CD4-positive, CD25-positive, alpha-beta regulatory T cell (primary cell): ENCODE measurements at regions not wholly inside any gene's neighbourhood (a gene's known extent, or its start where the extent isn't known, plus 50 kb on each side); places are given as distances from the start of the nearest gene placed in this dataset.
"Not testable (repeated sequence)": the region's sequence is repeated elsewhere in the genome, so short reads cannot be mapped to it uniquely, and the experiment has no call there.

Experiments used
- ATAC-seq, 2 donors: fragments of 150-1000 bp; cut with Tn5 transposase; one replicate each; pipeline ENCODE4 v1.10.0; 2021; ENCODE audit warnings: low read depth in 2 of 2, moderate number of reproducible peaks in 2 of 2, moderate library complexity in 1 of 2
- DNase-seq, 3 donors: peaks; one replicate each; pipeline versions ENCODE4 v3.0.0 to v3.0.0-alpha.2; 2012 to 2022; ENCODE audit warnings: mixed read lengths in 1 of 3
- H3K27ac ChIP-seq: one replicate; pipeline ENCODE4 v1.7.0; 2013; ENCODE audit warnings: mild to moderate bottlenecking, low read length; ENCODE audit not compliant: insufficient read depth, poor library complexity, severe bottlenecking
- H3K27me3 ChIP-seq: one replicate; pipeline ENCODE4 v1.7.0; 2013; ENCODE audit warnings: low read length; ENCODE audit not compliant: control insufficient read depth, insufficient read depth
- H3K36me3 ChIP-seq: one replicate; pipeline ENCODE4 v1.7.0; 2013; ENCODE audit warnings: mild to moderate bottlenecking, low read length, moderate library complexity; ENCODE audit not compliant: control insufficient read depth, insufficient read depth
- H3K4me1 ChIP-seq: 2 replicates; pipeline ENCODE4 v1.7.0; 2013; ENCODE audit warnings: mild to moderate bottlenecking, low read length; ENCODE audit not compliant: insufficient read depth, control insufficient read depth, poor library complexity, severe bottlenecking
- H3K4me3 ChIP-seq: one replicate; pipeline ENCODE4 v1.7.0; 2013; ENCODE audit warnings: low read depth, mild to moderate bottlenecking, low read length, moderate library complexity
- H3K9me3 ChIP-seq, 2 experiments: 1 replicate in 1 of 2; 2 replicates in 1 of 2; pipeline ENCODE4 v1.7.0; 2013; ENCODE audit warnings: low read length in 2 of 2, mild to moderate bottlenecking in 1 of 2, moderate library complexity in 1 of 2; ENCODE audit not compliant: control insufficient read depth in 2 of 2
- H3K27ac Mint-ChIP-seq, 3 donors: one replicate each; pipeline ENCODE4 v1.8.0; 2020 to 2022; ENCODE audit warnings: mild to moderate bottlenecking in 3 of 3, mixed read lengths in 3 of 3, moderate library complexity in 2 of 3
- H3K27me3 Mint-ChIP-seq: one replicate; pipeline ENCODE4 v1.8.0; 2022; ENCODE audit warnings: mild to moderate bottlenecking, mixed read lengths
- H3K36me3 Mint-ChIP-seq: one replicate; pipeline ENCODE4 v1.8.0; 2020; ENCODE audit warnings: mixed read lengths
- H3K4me1 Mint-ChIP-seq, 4 donors: one replicate each; pipeline ENCODE4 v1.8.0; 2020 to 2022; ENCODE audit warnings: mixed read lengths in 4 of 4, mild to moderate bottlenecking in 1 of 4
- H3K4me3 Mint-ChIP-seq, 4 donors: one replicate each; pipeline ENCODE4 v1.8.0; 2020 to 2022; ENCODE audit warnings: mild to moderate bottlenecking in 4 of 4, mixed read lengths in 4 of 4, moderate library complexity in 3 of 4
- H3K9me3 Mint-ChIP-seq, 7 donors: one replicate each; pipeline ENCODE4 v1.8.0; 2020 to 2022; ENCODE audit warnings: mixed read lengths in 7 of 7, mild to moderate bottlenecking in 3 of 7, moderate library complexity in 2 of 7

DNA sequence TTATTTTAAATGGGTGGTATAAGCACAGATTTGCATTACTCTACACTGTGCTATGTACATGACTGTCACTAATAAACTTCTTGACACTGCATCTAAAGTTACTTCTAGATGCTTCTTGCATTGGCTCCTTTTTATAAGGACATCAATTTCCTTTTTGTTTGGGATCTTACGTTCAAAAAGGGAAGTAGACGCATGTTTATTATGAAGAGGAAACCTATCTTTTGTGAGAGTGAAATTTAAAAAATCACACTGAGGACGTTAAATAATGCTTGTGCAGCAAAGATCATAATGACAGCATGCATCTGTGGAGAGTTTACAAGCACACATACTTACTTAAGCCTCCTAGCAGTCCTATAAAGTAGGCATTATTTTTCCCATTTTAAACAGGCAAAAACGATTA lies 479.5 kb downstream of the CD83 start:
- Mint-ChIP-seq H3K4me3 (no peak overlapping the region), H3K4me1 (no peaks in the 10 kb centered on the region), H3K36me3 (no peaks in the 10 kb centered on the region), H3K27ac (no peak overlapping the region), H3K9me3 (peaks cover 0 to 3% (median 0%) of the 10 kb centered on the region in 7 donors), H3K27me3 (peaks cover 11% of the 10 kb centered on the region)
- Histone ChIP-seq H3K27me3 (no peaks in the 10 kb centered on the region), H3K9me3 (no peaks in the 10 kb centered on the region), H3K36me3 (no peaks in the 10 kb centered on the region), H3K4me1 (no peaks in the 10 kb centered on the region), H3K27ac (no peak overlapping the region), H3K4me3 (no peak overlapping the region)
- DNase-seq = no peak
- ATAC-seq = no peak

DNA sequence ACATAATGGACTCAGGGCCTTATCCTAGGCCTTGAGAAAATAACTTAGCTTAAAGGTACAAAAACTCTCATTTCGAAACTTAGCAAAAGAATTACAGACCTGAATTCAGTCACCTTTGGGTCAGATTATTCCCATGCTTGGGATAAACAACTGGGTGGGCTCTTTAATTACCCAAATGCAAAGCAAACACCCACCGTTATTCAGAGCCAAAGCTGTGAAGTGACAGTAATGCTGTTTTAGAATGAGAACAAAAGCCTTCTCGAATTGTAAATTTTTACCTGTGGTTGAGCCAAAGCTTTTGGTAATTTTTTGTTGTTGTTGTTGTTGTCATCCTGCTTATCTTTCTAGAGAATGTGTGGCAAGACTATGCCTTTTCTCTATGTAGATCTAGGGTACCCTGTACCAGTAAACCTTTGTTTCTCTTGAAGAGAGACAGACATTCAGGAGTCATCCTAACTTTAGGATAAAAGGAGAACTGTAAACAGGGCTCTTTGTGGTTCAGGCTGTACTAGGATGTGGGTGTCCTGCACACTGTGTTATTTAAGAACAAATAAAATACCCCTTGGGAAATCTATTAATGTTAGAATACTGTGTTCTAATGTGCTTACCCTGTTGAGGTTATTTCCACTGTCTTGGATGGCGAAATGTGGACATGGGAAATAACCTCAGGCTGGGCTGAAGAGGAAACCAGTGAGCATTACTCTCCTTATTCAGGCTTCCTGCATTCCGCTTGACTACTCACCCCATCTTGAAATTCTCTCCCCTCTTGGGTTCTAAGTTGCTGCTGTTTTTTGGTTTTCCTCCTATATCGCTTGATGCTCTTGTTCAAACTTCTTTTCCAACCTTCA lies 480.7 kb downstream of the CD83 start:
- H3K4me3 Mint-ChIP-seq = no peak overlapping the region
- H3K27me3 ChIP-seq = no peaks in the 10 kb centered on the region
- H3K36me3 ChIP-seq = no peaks in the 10 kb centered on the region
- H3K27me3 Mint-ChIP-seq = peaks cover 16% of the 10 kb centered on the region
- H3K9me3 Mint-ChIP-seq = peaks cover 0 to 3% (median 0%) of the 10 kb centered on the region in 7 donors
- DNase-seq (no peak), ATAC-seq (peak in 1 of 2 donors; percentile 24)
- no peaks in the 10 kb centered on the region for H3K4me1 ChIP-seq
- H3K27ac Mint-ChIP-seq = no peak overlapping the region
- H3K4me1 Mint-ChIP-seq = no peaks in the 10 kb centered on the region
- no peak overlapping the region for H3K27ac ChIP-seq
- H3K4me3 ChIP-seq = no peak overlapping the region
- H3K36me3 Mint-ChIP-seq = no peaks in the 10 kb centered on the region
- no peaks in the 10 kb centered on the region for H3K9me3 ChIP-seq

DNA sequence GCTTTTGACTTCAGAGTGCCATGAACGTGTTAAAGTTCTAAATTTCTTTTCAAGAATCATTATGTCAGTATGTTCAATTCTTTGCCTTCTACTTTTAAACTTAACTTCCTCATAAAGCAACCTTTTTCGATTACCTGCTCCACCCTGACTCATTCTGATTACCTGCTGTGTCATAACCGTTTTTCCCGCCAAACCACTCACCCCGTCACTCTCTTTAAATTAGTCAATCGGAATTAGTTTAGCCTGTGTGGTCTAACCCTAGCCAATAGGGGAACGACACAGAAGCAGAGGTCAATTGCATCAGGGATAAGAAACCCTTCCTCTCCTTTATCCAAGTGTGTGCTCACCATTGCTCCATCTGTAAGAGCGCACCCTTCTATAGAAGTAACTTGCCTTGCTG lies 482.7 kb downstream of the CD83 start:
- not testable (repeated sequence) for H3K4me1 ChIP-seq, H3K27ac ChIP-seq, DNase-seq, H3K27me3 ChIP-seq, H3K4me3 ChIP-seq, H3K4me1 Mint-ChIP-seq, H3K36me3 Mint-ChIP-seq, H3K4me3 Mint-ChIP-seq, H3K36me3 ChIP-seq, ATAC-seq, H3K27ac Mint-ChIP-seq, H3K9me3 Mint-ChIP-seq, H3K9me3 ChIP-seq
- H3K27me3 Mint-ChIP-seq = peaks cover 16% of the 10 kb centered on the region

DNA sequence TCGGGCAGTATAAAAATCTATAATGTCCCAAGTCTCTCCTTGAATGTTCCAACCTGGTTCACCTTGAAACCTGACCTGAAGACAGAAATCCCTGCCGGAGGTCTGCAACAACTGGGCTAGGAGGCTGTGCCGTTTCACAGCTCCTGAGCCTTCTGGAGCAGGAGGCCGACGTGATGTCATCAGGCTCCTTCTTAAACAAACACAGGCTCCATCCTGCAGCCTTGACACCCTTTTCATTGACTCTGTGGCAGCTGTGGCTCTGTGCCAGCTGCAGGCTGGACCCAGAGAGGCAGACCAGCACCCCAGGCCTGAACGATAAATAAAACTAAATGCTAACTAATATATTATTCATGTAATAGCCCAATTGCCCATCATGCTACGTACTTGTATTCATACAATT lies 483.9 kb downstream of the CD83 start:
- Histone ChIP-seq H3K9me3 (no peaks in the 10 kb centered on the region), H3K27ac (no peak overlapping the region), H3K27me3 (no peaks in the 10 kb centered on the region), H3K36me3 (no peaks in the 10 kb centered on the region), H3K4me1 (no peaks in the 10 kb centered on the region), H3K4me3 (no peak overlapping the region)
- no peaks in the 10 kb centered on the region for H3K4me1 Mint-ChIP-seq
- H3K9me3 Mint-ChIP-seq = peaks cover 0 to 3% (median 0%) of the 10 kb centered on the region in 7 donors
- peaks cover 16% of the 10 kb centered on the region for H3K27me3 Mint-ChIP-seq
- H3K27ac Mint-ChIP-seq = no peak overlapping the region
- DNase-seq = no peak
- H3K36me3 Mint-ChIP-seq = no peaks in the 10 kb centered on the region
- no peak overlapping the region for H3K4me3 Mint-ChIP-seq
- ATAC-seq = no peak

DNA sequence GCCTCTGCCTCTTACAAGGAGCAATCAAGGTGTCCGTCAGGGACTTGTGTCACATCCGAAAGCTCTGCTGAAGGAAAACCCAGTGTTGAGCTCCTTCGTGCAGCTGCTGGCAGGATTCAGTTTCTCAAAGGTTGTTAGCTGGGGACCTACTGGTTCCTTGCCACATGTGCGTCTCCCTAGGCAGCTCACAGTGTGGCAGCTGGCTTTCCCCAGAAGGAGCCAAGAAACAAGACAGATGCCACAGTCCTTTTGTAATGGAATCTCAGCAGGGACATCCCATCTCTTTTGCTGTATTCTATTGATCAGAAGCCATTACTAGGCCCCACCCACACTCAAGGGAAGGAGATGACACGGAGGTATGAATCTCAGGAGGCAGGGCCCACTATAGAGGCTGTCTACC lies 488.8 kb downstream of the CD83 start:
- ATAC-seq (no peak), DNase-seq (no peak)
- H3K27me3 ChIP-seq = no peaks in the 10 kb centered on the region
- Mint-ChIP-seq H3K27ac (no peak overlapping the region), H3K36me3 (no peaks in the 10 kb centered on the region), H3K27me3 (peaks cover 15% of the 10 kb centered on the region), H3K4me3 (no peak overlapping the region), H3K9me3 (no peaks in the 10 kb centered on the region), H3K4me1 (no peaks in the 10 kb centered on the region)
- no peaks in the 10 kb centered on the region for H3K36me3 ChIP-seq
- no peak overlapping the region for H3K4me3 ChIP-seq
- H3K9me3 ChIP-seq = no peaks in the 10 kb centered on the region
- no peaks in the 10 kb centered on the region for H3K4me1 ChIP-seq
- H3K27ac ChIP-seq = no peak overlapping the region

DNA sequence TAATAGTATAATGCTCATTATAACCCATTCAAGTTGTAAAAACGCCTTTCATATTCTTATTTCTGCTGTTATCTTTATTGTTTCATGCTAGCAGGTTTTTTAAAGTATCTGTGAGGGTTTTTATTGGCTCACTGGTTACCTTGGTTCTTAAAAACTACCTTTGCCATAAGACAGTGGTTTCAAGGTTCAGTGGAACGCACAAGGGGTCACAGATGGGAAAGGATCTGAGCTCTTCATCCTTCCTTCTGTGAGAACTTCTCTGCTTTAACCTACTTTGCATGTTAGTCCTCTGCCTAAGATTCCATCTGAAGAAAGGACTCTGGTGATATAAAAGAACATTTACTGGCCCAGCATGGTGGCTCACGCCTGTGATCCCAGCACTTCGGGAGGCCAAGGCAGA lies 492.6 kb downstream of the CD83 start:
- Mint-ChIP-seq H3K4me3 (peak overlapping the region in 1 of 4 donors; percentile 3), H3K27ac (no peak overlapping the region), H3K4me1 (no peaks in the 10 kb centered on the region), H3K9me3 (peaks cover 0 to 1% (median 0%) of the 10 kb centered on the region in 7 donors), H3K36me3 (no peaks in the 10 kb centered on the region), H3K27me3 (peaks cover 12% of the 10 kb centered on the region)
- H3K4me3 ChIP-seq = no peak overlapping the region
- DNase-seq = no peak
- H3K9me3 ChIP-seq = no peaks in the 10 kb centered on the region
- no peaks in the 10 kb centered on the region for H3K36me3 ChIP-seq
- no peaks in the 10 kb centered on the region for H3K4me1 ChIP-seq
- no peak overlapping the region for H3K27ac ChIP-seq
- no peak for ATAC-seq
- H3K27me3 ChIP-seq = no peaks in the 10 kb centered on the region

DNA sequence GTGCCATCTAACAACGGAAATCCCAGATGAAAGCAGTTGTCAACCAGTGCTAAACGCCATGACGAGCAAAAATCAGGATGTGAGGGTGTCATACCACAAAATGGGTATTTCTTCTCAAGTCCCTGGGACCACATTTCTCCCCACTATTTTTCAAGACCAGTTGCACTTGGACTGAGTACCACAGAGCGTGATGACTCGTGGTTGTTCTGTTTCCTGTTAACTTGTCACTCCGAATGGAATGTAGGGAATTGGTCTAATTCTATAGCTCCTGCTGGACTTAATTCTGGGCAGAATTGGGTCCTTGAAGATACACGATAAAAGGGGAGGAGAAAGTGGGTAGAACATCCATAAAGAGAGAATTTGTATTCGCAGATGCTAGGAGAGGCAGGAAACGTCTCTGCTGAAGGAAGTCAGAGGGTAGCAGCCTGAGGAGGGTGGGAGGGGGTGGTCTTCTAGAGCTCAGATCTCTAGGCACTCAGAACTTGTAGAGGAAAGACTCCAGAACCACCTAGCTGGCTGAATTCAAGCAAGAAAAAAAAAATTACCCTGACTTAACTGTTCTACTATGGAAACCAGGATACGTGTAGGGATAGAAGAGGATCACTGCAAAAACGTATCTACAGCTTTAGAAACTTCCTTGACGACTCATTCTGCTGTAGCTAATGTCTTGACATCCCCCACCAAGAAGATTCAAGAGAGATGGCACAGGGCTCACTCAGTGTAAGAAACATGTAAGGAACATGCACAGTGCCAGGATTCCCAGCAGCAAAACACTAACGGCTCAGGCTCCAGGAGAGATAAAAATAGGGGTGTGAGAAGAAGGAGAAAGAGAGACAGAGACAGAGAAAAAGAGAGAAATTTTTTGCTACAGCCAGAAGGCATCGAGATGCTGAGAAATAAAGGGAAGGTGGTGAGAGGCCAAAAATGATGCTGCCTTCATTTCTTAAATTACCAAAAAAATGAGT lies 494.7 kb downstream of the CD83 start:
- Mint-ChIP-seq H3K4me3 (no peak overlapping the region), H3K27me3 (peaks cover 12% of the 10 kb centered on the region), H3K27ac (no peak overlapping the region), H3K9me3 (peaks cover 0 to 10% (median 3%) of the 10 kb centered on the region in 7 donors), H3K36me3 (no peaks in the 10 kb centered on the region), H3K4me1 (no peaks in the 10 kb centered on the region)
- Histone ChIP-seq H3K27ac (no peak overlapping the region), H3K4me3 (no peak overlapping the region), H3K9me3 (peaks cover 4 to 7% of the 10 kb centered on the region in 2 experiments), H3K27me3 (no peaks in the 10 kb centered on the region), H3K36me3 (no peaks in the 10 kb centered on the region), H3K4me1 (no peaks in the 10 kb centered on the region)
- ATAC-seq = no peak
- DNase-seq = no peak
